Activated CD8-positive, alpha-beta memory T cell treated with anti-CD3 and anti-CD28 coated beads for 4 hours (primary cell): ENCODE measurements at regions not wholly inside any gene's neighbourhood (a gene's known extent, or its start where the extent isn't known, plus 50 kb on each side); places are given as distances from the start of the nearest gene placed in this dataset.

Experiments
- DNase-seq, 2 donors: peaks; one replicate each; pipeline ENCODE4 v3.0.0-alpha.2; 2020; ENCODE audit warnings: low read depth in 2 of 2

GRCh38 chr11:76721755-76722677 lies 51.5 kb upstream of the LRRC32 start:
- peak; percentile 39 to 54 for DNase-seq

GRCh38 chr11:76723142-76723541 lies 52.6 kb upstream of the LRRC32 start:
- DNase-seq, result no peak

DNA sequence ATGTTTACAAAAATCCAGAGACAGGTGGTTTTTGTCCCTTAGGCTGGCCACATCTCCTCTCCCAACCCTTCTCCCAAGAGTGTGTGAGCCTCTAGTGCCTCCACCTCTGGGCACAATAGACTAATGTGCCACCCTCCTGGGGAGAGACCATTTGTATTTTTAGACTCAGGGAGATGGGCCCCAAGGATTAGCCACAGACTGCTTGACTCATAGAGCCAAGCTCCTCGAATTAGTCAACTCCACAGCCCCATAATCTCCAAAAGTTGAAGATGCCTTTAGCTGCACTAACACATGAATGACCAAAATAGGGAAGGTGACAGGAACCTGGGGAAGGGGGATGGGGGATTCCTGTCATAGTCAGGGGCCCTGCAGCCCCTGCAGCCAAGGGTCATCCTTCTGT lies 53.0 kb upstream of the LRRC32 start:
- DNase-seq, result no peak

DNA sequence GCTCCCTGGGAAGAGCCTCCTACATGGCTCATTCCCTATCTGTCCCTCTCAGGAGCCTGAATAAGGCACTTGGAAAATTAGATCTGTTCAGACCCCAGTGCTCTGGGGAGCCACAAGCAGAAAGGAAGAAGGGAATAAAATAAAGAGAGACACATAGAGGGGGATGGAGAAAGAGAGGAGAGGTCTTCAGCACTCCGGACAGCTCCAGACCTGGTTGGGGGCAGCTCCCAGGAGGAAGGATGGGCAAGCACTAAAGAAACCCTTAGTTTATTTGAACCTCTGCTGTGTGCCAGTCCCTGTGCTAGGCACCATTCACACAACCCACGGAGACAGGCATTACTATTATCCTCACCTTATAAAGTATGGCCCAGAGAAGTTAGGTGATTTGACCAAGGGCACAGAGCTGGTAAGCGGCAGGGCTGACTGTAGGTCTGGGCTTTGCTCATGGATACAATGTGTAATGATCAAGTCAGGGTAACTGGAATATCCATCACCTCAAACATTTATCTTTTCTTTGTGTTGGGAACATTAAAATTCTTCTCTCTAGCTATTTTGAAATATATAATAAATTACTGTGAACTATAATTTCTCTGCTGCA lies 53.7 kb upstream of the LRRC32 start:
- no peak for DNase-seq

DNA sequence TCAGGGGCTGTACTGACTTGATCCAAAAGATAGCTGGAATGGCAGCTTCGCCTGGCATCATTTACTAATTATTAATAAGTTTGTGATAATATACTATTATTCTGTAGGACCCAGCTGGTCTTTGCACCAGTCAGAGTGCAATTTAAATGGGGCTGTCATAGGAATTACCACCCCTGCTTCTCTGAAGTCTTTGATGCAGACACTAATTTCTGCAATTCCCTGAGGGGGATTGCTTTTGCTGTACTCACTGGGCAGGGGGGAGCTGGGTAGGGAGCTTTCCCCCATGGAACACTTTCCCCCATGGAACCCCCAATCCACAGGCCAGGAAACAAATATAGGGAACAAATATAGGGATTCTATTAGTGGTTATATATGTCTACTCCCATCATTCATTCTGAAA lies 54.9 kb upstream of the TSKU start:
- DNase-seq, result no peak

GRCh38 chr11:76728778-76729177 lies 54.4 kb upstream of the TSKU start:
- no peak for DNase-seq

DNA sequence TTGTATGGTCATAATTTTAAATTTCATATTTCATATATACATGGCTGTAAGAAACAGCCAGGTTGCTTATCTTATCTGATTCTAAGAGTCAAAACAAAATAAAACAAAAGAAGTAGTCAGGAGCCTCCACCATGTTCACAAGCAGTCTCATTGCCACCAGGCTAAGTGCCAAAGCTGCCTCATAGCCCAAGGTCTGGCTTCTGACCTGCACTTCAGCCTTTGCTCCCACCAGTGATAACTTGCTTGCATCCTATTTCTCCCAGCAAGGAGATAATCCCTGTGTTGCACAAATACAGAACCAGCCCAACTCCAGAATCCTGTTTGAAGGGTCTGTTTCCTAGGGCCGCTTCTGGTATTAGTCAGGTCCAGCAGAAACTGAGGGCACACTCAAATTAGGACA lies 53.9 kb upstream of the TSKU start:
- no peak for DNase-seq

DNA sequence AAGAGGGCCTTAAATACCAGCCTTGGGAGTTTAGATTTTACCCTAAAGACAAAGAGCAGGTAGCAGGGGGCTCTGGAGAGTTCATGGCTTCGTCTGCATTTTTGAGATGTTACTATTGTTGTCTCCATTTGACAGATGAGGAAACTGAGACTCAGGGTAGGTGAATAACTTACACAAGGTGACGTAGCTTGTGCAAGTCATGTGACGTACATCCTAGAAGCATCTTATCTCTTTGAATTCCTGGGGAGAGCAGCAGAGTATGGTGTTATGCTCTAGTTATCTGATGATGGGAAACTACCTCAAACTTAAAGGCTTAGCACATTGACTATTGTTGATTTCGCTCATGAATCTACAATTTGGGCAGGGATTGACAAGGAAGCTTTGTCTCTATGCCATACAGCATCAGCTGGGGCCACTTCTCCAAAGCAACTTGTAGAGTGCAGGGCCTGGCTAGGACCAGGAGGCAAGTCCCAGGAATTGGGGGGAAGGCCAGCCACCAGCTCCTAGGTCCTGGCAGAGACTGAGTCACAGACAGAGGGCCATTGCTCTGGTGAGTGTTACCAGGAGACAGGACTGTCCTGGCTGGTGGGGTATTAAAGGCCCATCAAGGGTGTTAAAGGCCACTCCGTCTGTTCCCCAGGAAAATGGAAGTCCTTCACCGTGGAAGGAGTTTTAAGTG lies 52.1 kb upstream of the TSKU start:
- DNase-seq, result no peak

GRCh38 chr11:76732643-76733042 lies 50.5 kb upstream of the TSKU start:
- DNase-seq, result no peak
